ENCODE measurements at regions not wholly inside any gene's neighbourhood (a gene's known extent, or its start where the extent isn't known, plus 50 kb on each side); places are given as distances from the start of the nearest gene placed in this dataset.

DNA sequence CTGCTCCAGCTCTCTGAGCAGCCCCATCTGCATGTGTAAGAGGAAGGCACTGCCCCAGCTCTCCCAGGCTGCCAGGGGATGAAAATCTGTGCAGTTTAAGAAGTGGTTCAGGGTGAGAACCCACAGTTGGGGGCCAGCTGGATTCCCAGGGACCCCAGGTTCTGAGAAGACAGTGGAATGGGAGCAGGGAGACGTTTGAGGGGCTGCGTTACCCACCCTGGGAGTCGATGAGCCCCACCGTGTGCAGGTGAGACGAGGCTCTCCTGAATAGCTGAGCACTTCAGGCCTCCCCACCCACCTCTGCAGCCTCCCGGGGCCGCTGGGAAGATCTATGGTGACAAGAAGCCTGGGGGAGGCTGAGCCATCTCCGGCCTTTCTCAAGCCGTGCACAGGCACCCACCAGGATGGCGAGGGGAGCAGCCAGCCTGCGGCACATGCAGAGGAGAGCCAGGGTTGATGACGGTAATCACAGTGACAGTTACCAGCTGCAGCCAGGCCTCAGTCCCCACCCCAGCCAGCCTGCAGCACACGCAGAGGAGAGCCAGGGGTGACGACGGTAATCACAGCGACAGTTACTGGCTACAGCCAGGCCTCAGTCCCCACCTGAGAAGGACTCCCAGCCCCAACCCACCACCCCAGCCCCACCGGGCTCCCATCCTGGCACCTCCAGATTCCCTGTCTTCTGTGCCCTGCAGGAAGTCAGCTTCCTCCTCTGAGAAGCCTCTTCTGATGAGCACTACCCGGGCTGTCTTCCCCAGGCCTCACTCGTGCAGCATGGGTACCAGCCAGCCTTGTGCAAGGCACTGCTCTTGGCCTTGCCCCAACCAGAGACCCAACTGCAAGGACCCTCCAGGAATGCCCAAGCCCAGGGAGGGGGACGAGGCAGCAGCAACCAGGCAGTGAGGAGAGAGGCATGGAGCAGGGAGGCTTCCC is 150.8 kb upstream of the PPP1R26 start:
- Histone ChIP-seq H3K4me2 (ENCODE audit: insufficient read depth, low read length) (no peak overlapping the region), H3K9me3 (replicated peaks; ENCODE audit: control insufficient read depth, insufficient read depth, low read depth, low read length) (no peaks in the 10 kb centered on the region), H3K27ac (ENCODE audit: extremely low read depth, low read depth, low read length) (no peak overlapping the region), H3K4me3 (no peak overlapping the region), H3K79me2 (ENCODE audit: control insufficient read depth, insufficient read depth, low read length) (no peaks in the 10 kb centered on the region), H3K27me3 (ENCODE audit: control insufficient read depth in 2 of 2, insufficient read depth in 2 of 2, low read length in 2 of 2) (peaks cover 0 to 20% of the 10 kb centered on the region in 2 experiments; a peak in 2 of 5 replicates), H4K20me1 (replicated peaks; ENCODE audit: control insufficient read depth, insufficient read depth, low read length) (no peaks in the 10 kb centered on the region), H3K9ac (ENCODE audit: insufficient read depth in 1 of 2, low read depth in 2 of 2, low read length in 2 of 2) (no peak overlapping the region), H3K4me1 (replicated peaks in 1 of 2; ENCODE audit: control insufficient read depth in 2 of 2, insufficient read depth in 2 of 2, low read length in 2 of 2) (no peaks in the 10 kb centered on the region), H2AFZ (ENCODE audit: low read depth, low read length) (no peak overlapping the region), H3K9me1 (ENCODE audit: control insufficient read depth, insufficient read depth, low read length) (no peaks in the 10 kb centered on the region), H3K36me3 (ENCODE audit: control insufficient read depth, insufficient read depth, low read length) (no peaks in the 10 kb centered on the region)
- FAIRE-seq, result no peak
- in situ Hi-C loops (cut with MboI) (no loop called here), intact Hi-C loops (cut with micrococcal nuclease) (no loop called here)
- 1% methylated on average over 20 of the region's 20 CpGs for WGBS (ENCODE audit: insufficient coverage, low coverage, missing lambda C conversion rate)
- no peak for DNase-seq (ENCODE audit: extremely low read depth in 1 of 4, low spot score in 3 of 4)
- CTCF ChIA-PET (ENCODE audit: low intra/inter-chr PET ratio), result no interaction called here
- TF ChIP-seq CXXC5 (CRISPR knock-in tag; IDR thresholded peaks at IDR 0.05) (no peak), ZNF583 (CRISPR knock-in tag; IDR thresholded peaks at IDR 0.05) (no peak), CC2D1A (IDR thresholded peaks at IDR 0.05) (no peak), U2AF2 (optimal IDR thresholded peaks at IDR 0.05; ENCODE audit: low read depth, low read length) (no peak)
- no peak for ATAC-seq
- POLR2A ChIA-PET, result interaction anchor here (0.6 kb wide), 1 partner anchor 176 kb away, joined by 3 read pairs; no protein-coding TSS in a partner anchor
- no TSS peak for BruUV-seq (replicated peaks)

GRCh38 chr9:135329571-135330306 is 149.8 kb upstream of the PPP1R26 start:
- FAIRE-seq (no peak), DNase-seq (ENCODE audit: extremely low read depth in 1 of 4, low spot score in 3 of 4) (no peak), ATAC-seq (no peak)
- ChIA-PET CTCF (ENCODE audit: low intra/inter-chr PET ratio) (no interaction called here), POLR2A (no interaction called here)
- H3K4me2 ChIP-seq (ENCODE audit: insufficient read depth, low read length), result no peak overlapping the region
- no peak overlapping the region for H3K27ac ChIP-seq (ENCODE audit: extremely low read depth, low read depth, low read length)
- H3K4me1 ChIP-seq (replicated peaks in 1 of 2; ENCODE audit: control insufficient read depth in 2 of 2, insufficient read depth in 2 of 2, low read length in 2 of 2), result no peaks in the 10 kb centered on the region
- in situ Hi-C loops (cut with MboI), result no loop called here
- under 1% methylated on average over 21 of the region's 21 CpGs for WGBS (ENCODE audit: insufficient coverage, low coverage, missing lambda C conversion rate)
- no peak overlapping the region for H3K9ac ChIP-seq (ENCODE audit: insufficient read depth in 1 of 2, low read depth in 2 of 2, low read length in 2 of 2)
- H3K9me1 ChIP-seq (ENCODE audit: control insufficient read depth, insufficient read depth, low read length), result no peaks in the 10 kb centered on the region
- no peak overlapping the region for H2AFZ ChIP-seq (ENCODE audit: low read depth, low read length)
- intact Hi-C loops (cut with micrococcal nuclease), result no loop called here
- no peaks in the 10 kb centered on the region for H3K9me3 ChIP-seq (replicated peaks; ENCODE audit: control insufficient read depth, insufficient read depth, low read depth, low read length)
- no peak overlapping the region for H3K4me3 ChIP-seq
- no TSS peak for BruUV-seq (replicated peaks)
- peaks cover 0 to 20% of the 10 kb centered on the region in 2 experiments; a peak in 2 of 5 replicates for H3K27me3 ChIP-seq (ENCODE audit: control insufficient read depth in 2 of 2, insufficient read depth in 2 of 2, low read length in 2 of 2)
- no peaks in the 10 kb centered on the region for H3K36me3 ChIP-seq (ENCODE audit: control insufficient read depth, insufficient read depth, low read length)
- no peaks in the 10 kb centered on the region for H4K20me1 ChIP-seq (replicated peaks; ENCODE audit: control insufficient read depth, insufficient read depth, low read length)
- H3K79me2 ChIP-seq (ENCODE audit: control insufficient read depth, insufficient read depth, low read length), result no peaks in the 10 kb centered on the region
- TF ChIP-seq, protein P1, sequence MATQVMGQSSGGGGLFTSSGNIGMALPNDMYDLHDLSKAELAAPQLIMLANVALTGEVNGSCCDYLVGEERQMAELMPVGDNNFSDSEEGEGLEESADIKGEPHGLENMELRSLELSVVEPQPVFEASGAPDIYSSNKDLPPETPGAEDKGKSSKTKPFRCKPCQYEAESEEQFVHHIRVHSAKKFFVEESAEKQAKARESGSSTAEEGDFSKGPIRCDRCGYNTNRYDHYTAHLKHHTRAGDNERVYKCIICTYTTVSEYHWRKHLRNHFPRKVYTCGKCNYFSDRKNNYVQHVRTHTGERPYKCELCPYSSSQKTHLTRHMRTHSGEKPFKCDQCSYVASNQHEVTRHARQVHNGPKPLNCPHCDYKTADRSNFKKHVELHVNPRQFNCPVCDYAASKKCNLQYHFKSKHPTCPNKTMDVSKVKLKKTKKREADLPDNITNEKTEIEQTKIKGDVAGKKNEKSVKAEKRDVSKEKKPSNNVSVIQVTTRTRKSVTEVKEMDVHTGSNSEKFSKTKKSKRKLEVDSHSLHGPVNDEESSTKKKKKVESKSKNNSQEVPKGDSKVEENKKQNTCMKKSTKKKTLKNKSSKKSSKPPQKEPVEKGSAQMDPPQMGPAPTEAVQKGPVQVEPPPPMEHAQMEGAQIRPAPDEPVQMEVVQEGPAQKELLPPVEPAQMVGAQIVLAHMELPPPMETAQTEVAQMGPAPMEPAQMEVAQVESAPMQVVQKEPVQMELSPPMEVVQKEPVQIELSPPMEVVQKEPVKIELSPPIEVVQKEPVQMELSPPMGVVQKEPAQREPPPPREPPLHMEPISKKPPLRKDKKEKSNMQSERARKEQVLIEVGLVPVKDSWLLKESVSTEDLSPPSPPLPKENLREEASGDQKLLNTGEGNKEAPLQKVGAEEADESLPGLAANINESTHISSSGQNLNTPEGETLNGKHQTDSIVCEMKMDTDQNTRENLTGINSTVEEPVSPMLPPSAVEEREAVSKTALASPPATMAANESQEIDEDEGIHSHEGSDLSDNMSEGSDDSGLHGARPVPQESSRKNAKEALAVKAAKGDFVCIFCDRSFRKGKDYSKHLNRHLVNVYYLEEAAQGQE (IDR thresholded peaks at IDR 0.05; ENCODE audit: borderline replicate concordance), result peak; percentile 74
- TF ChIP-seq, protein P1 (CRISPR knock-in tag; IDR thresholded peaks at IDR 0.05; ENCODE audit: low read depth), result no peak

Measured in K562 (cell line).